ENCODE measurements at regions not wholly inside any gene's neighbourhood (a gene's known extent, or its start where the extent isn't known, plus 50 kb on each side); places are given as distances from the start of the nearest gene placed in this dataset.

GRCh38 chr5:24703934-24704333, 59.2 kb upstream of the CDH10 start:
- intact Hi-C loops (cut with micrococcal nuclease; ENCODE audit: unreplicated experiment): no loop called here
- Histone ChIP-seq H3K4me1 (ENCODE audit: insufficient read depth, low read length, poor library complexity, severe bottlenecking) (peaks cover 5% of the 10 kb centered on the region), H3K9me3 (ENCODE audit: low read depth, low read length, poor library complexity, severe bottlenecking) (no peaks in the 10 kb centered on the region), H3K4me3 (ENCODE audit: low read depth, low read length, poor library complexity, severe bottlenecking) (no peak overlapping the region), H3K27me3 (replicated peaks; ENCODE audit: insufficient read depth, low read depth, low read length, poor library complexity) (no peaks in the 10 kb centered on the region), H3K27ac (ENCODE audit: low read depth, low read length, poor library complexity, severe bottlenecking) (no peak overlapping the region), H3K36me3 (ENCODE audit: insufficient read depth, low read length, poor library complexity, severe bottlenecking) (no peaks in the 10 kb centered on the region)
- CTCF ChIA-PET: no interaction called here
- POLR2A ChIA-PET (ENCODE audit: low non-redundant PET): no interaction called here
- TF ChIP-seq EZH2 (IDR thresholded peaks at IDR 0.05; ENCODE audit: borderline replicate concordance, low read depth, low read length, poor library complexity, severe bottlenecking): no peak
- TF ChIP-seq, protein P1, sequence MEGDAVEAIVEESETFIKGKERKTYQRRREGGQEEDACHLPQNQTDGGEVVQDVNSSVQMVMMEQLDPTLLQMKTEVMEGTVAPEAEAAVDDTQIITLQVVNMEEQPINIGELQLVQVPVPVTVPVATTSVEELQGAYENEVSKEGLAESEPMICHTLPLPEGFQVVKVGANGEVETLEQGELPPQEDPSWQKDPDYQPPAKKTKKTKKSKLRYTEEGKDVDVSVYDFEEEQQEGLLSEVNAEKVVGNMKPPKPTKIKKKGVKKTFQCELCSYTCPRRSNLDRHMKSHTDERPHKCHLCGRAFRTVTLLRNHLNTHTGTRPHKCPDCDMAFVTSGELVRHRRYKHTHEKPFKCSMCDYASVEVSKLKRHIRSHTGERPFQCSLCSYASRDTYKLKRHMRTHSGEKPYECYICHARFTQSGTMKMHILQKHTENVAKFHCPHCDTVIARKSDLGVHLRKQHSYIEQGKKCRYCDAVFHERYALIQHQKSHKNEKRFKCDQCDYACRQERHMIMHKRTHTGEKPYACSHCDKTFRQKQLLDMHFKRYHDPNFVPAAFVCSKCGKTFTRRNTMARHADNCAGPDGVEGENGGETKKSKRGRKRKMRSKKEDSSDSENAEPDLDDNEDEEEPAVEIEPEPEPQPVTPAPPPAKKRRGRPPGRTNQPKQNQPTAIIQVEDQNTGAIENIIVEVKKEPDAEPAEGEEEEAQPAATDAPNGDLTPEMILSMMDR (conservative IDR thresholded peaks at IDR 0.05; ENCODE audit: low read depth, low read length): no peak
- BruUV-seq (replicated peaks): no TSS peak
- DNase-seq (ENCODE audit: low spot score): no peak

Data from A673 (cell line).